ENCODE measurements at regions not wholly inside any gene's neighbourhood (a gene's known extent, or its start where the extent isn't known, plus 50 kb on each side); places are given as distances from the start of the nearest gene placed in this dataset.

- TF ChIP-seq CTCF (conservative IDR thresholded peaks at IDR 0.05; ENCODE audit: low read depth, low read length): no peak
- TF ChIP-seq EZH2 (IDR thresholded peaks at IDR 0.05; ENCODE audit: low read length, unreplicated experiment): no peak
- no peak for TF ChIP-seq EZH2phosphoT487 (IDR thresholded peaks at IDR 0.05; ENCODE audit: borderline replicate concordance, low read length)
These were observed 146.2 kb upstream of the RASSF8 start for GRCh38 chr12:25812295-25812694.
